Ovary (tissue), 7 donors: ENCODE measurements at regions not wholly inside any gene's neighbourhood (a gene's known extent, or its start where the extent isn't known, plus 50 kb on each side); places are given as distances from the start of the nearest gene placed in this dataset.

Experiments
- DNase-seq, 5 donors: peaks; one replicate each; pipeline ENCODE4 v3.0.0-alpha.2; 2019 to 2020
- H3K27ac ChIP-seq, 2 donors: fragments of 200-600 bp; one replicate each; pipeline versions ENCODE4 v1.5.1 to v1.8.0; 2019 to 2022
- H3K27me3 ChIP-seq: fragments of 200-600 bp; one replicate; pipeline ENCODE4 v1.8.0; 2022
- H3K36me3 ChIP-seq: fragments of 200-600 bp; sonication (generic); one replicate; pipeline ENCODE4 v1.5.1; 2019
- H3K4me1 ChIP-seq: one replicate; pipeline ENCODE4 v1.8.1; 2013; ENCODE audit warnings: mild to moderate bottlenecking, moderate library complexity; ENCODE audit not compliant: insufficient read depth
- H3K4me3 ChIP-seq: fragments of 200-600 bp; sonication (generic); one replicate; pipeline ENCODE4 v1.5.1; 2017
- H3K9me3 ChIP-seq, 2 donors: fragments of 200-600 bp in 1 of 2; sonication (generic) in 1 of 2; one replicate each; pipeline versions ENCODE4 v1.5.1 to v1.8.1; 2013 to 2019; ENCODE audit warnings: mild to moderate bottlenecking in 1 of 2, moderate library complexity in 1 of 2
- EP300 ChIP-seq: sonication (generic); formaldehyde crosslinking; IDR thresholded peaks from one replicate; pipeline ENCODE4 v1.6.1; 2017; ENCODE audit warnings: antibody characterized with exemption
- POLR2A ChIP-seq: fragments of 450-650 bp; IDR thresholded peaks from one replicate; pipeline ENCODE4 v1.6.1; 2017; ENCODE audit warnings: antibody characterized with exemption, mild to moderate bottlenecking, moderate library complexity
- WGBS, 3 donors: extraction: QIAGEN DNeasy Blood & Tissue Kit in 1 of 3; methylation state at CpG; one replicate each; pipeline versions ENCODE4 v1.1.5 to v1.1.7; 2013 to 2017; 5-methylcytosine and 5-hydroxymethylcytosine counted together
- intact Hi-C, 4 donors: fragments of 100-400 bp; cut with DNase I; formaldehyde crosslinking; loops; one replicate each; pipeline versions ENCODE4 v1.11.0 to v1.15.1; 2022 to 2023
- TF ChIP-seq, protein P1 (sequence below), 3 donors: fragments of 450-650 bp in 2 of 3; fragments of 200-600 bp in 1 of 3; IDR thresholded peaks; one replicate each; pipeline versions ENCODE4 v1.5.1 to v1.8.0; 2016 to 2022; ENCODE audit warnings: antibody characterized with exemption in 3 of 3, mild to moderate bottlenecking in 1 of 3
- donor health status: DM: no; HTN: no; CAD: no; lungs with moderate emphysema.
- donor health status: DM: no; HTN: no; CAD: no.
- donor health status: Bipolar disorder and iron deficiency.
- donor health status: DM: no; HTN: no; CAD: no.
- donor health status: DM: yes; HTN: yes; CAD: no.

DNA sequence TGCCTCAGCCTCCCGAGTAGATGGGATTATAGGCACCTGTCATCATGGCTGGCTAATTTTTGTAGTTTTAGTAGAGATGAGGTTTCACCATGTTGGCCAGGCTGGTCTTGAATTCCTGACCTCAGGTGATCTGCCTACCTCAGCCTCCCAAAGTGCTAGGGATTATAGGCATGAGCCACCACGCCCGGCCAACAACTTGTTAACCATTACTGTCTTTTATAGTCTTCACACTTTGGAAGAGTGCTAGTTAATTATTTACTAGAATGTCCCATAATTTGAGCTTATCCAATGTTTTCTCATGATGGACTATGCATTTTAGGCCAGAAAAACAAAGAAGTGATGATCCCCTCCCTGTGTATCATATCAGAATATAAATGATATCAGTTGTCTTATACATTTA lies 288.6 kb upstream of the CBLB start:
- Histone ChIP-seq H3K36me3 (no peaks in the 10 kb centered on the region), H3K27ac (no peak overlapping the region), H3K9me3 (no peaks in the 10 kb centered on the region), H3K27me3 (no peaks in the 10 kb centered on the region), H3K4me3 (no peak overlapping the region), H3K4me1 (no peaks in the 10 kb centered on the region)
- TF ChIP-seq EP300 (no peak), POLR2A (no peak)
- TF ChIP-seq, protein P1, sequence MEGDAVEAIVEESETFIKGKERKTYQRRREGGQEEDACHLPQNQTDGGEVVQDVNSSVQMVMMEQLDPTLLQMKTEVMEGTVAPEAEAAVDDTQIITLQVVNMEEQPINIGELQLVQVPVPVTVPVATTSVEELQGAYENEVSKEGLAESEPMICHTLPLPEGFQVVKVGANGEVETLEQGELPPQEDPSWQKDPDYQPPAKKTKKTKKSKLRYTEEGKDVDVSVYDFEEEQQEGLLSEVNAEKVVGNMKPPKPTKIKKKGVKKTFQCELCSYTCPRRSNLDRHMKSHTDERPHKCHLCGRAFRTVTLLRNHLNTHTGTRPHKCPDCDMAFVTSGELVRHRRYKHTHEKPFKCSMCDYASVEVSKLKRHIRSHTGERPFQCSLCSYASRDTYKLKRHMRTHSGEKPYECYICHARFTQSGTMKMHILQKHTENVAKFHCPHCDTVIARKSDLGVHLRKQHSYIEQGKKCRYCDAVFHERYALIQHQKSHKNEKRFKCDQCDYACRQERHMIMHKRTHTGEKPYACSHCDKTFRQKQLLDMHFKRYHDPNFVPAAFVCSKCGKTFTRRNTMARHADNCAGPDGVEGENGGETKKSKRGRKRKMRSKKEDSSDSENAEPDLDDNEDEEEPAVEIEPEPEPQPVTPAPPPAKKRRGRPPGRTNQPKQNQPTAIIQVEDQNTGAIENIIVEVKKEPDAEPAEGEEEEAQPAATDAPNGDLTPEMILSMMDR (IDR thresholded peaks at IDR 0.05): no peak
- intact Hi-C loops: no loop called here
- 95 to 98% (median 98%) methylated on average over 3 of the region's 3 CpGs for WGBS, 3 donors
- DNase-seq: no peak

DNA sequence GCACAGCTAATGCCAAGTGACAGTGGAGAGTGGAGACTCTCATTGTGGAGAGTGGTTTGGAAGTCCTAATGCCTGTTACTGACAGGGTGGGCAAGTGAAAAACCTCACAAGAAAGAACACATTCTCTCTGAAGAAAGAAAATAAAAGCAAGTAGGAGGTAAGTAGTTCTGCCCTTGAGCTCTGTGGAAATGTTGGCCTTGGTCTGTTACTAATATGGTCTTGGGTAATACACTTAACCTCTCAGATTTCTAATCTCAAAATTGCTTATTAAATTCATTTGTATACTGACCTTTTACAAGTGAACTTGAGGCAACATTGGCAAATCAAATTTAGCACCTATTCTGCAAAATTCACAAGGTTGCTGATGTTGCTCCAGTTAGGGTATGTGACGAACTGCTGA lies 291.6 kb upstream of the CBLB start:
- Histone ChIP-seq H3K4me1 (no peaks in the 10 kb centered on the region), H3K36me3 (no peaks in the 10 kb centered on the region), H3K4me3 (no peak overlapping the region), H3K27me3 (no peaks in the 10 kb centered on the region), H3K27ac (no peak overlapping the region), H3K9me3 (no peaks in the 10 kb centered on the region)
- TF ChIP-seq, protein P1 (IDR thresholded peaks at IDR 0.05): no peak
- TF ChIP-seq EP300: no peak
- no peak for TF ChIP-seq POLR2A
- 97 to 100% (median 98%) methylated on average over 1 of the region's 1 CpG for WGBS, 3 donors
- DNase-seq: no peak
- intact Hi-C loops: no loop called here

DNA sequence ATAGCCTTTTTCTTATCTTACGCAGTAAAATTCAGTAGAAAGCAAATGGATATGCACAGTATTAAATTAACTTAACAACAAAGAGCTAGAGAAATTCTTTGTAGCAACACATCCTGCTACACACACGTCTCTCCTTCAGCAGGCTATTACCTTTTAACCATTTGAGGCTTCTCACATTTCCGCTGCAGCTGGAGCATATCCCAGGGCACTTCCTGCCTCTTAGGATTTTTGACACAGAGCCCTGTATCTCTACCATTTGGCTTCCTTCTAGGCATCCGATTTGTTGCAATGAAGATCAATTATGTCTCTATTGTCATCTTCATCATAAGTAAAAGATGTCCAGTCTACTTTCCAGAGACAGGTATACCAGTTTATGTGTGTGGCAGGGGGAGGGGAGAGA lies 292.4 kb upstream of the CBLB start:
- WGBS, 3 donors: 60 to 70% (median 65%) methylated on average over 4 of the region's 4 CpGs
- no peak overlapping the region for H3K4me3 ChIP-seq
- intact Hi-C loops: no loop called here
- H3K4me1 ChIP-seq: no peaks in the 10 kb centered on the region
- H3K36me3 ChIP-seq: no peaks in the 10 kb centered on the region
- no peaks in the 10 kb centered on the region for H3K27me3 ChIP-seq
- H3K27ac ChIP-seq: no peak overlapping the region
- no peaks in the 10 kb centered on the region for H3K9me3 ChIP-seq
- TF ChIP-seq POLR2A (no peak), EP300 (no peak)
- TF ChIP-seq, protein P1 (IDR thresholded peaks at IDR 0.05): no peak
- no peak for DNase-seq

DNA sequence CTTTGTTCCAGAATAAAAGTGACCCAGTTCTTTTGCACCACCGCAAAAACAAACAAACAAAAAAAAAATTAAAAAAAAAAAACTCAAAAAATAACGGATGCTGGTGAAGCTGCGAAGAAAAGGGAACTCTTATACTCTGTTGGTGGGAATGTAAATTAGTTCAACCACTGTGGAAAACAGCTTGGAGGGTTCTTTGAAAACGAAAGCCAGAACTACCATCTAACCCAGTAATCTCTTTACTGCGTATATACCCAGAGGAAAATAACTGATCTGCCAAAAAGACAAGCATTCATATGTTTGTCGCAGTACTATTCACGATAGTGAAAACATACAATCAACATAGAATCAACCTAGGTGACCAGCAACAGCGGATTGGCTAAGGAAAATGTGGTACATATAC lies 298.9 kb upstream of the CBLB start:
- Histone ChIP-seq H3K4me3 (no peak overlapping the region), H3K4me1 (no peaks in the 10 kb centered on the region), H3K27me3 (no peaks in the 10 kb centered on the region), H3K36me3 (no peaks in the 10 kb centered on the region), H3K9me3 (no peaks in the 10 kb centered on the region), H3K27ac (no peak overlapping the region)
- DNase-seq: no peak
- intact Hi-C loops: no loop called here
- 96% methylated on average over 8 of the region's 8 CpGs for WGBS, 3 donors
- TF ChIP-seq POLR2A (no peak), EP300 (no peak)
- TF ChIP-seq, protein P1 (IDR thresholded peaks at IDR 0.05): no peak
